ENCODE measurements at regions not wholly inside any gene's neighbourhood (a gene's known extent, or its start where the extent isn't known, plus 50 kb on each side); places are given as distances from the start of the nearest gene placed in this dataset.

DNA sequence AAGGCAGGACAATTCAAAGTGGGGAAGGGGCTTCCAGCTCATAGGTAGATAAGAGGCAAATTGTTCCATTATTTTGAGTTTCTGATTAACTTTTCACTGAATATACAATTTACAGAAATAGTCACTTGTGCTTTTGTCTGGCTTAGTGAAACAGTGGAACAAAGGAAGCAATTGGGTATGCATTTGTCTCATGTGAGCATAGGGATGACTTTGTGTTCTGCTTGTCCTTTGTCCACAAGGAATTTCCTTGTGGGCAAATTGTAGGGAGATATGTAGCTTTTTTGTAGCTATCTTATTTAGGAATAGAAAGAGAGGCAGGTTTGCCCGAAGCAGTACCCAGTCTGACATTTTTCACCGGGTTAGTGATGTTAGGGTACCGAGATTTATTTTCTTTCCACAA lies 1224.8 kb downstream of the SLITRK1 start:
- no peak overlapping the region for H2AK5ac ChIP-seq (ENCODE audit: low read depth, low read length)
- DNase-seq, result no peak
- intact Hi-C loops (cut with micrococcal nuclease), result no loop called here
- H3K9me3 ChIP-seq (ENCODE audit: control insufficient read depth, insufficient read depth, low read length), result no peaks in the 10 kb centered on the region
- no peak overlapping the region for H3K18ac ChIP-seq (ENCODE audit: low read depth, low read length)
- no peak overlapping the region for H3K56ac ChIP-seq (ENCODE audit: extremely low read depth, insufficient read depth, low read length)
- no peaks in the 10 kb centered on the region for H3K27me3 ChIP-seq (ENCODE audit: control insufficient read depth, insufficient read depth, low read length)
- H4K5ac ChIP-seq (ENCODE audit: low read depth, low read length), result no peak overlapping the region
- no peak overlapping the region for H2AK9ac ChIP-seq (replicated peaks; ENCODE audit: low read depth, low read length, poor library complexity)
- H3K4me3 ChIP-seq (ENCODE audit: insufficient read depth, low read depth, low read length), result no peak overlapping the region
- H3K27ac ChIP-seq (ENCODE audit: insufficient read depth, low read length), result no peak overlapping the region
- no peak overlapping the region for H3K14ac ChIP-seq (replicated peaks; ENCODE audit: low read depth, low read length)
- H3K36me3 ChIP-seq (ENCODE audit: control insufficient read depth, insufficient read depth, low read length), result no peaks in the 10 kb centered on the region
- H3K4me2 ChIP-seq (ENCODE audit: low read depth, low read length), result no peak overlapping the region
- no peak overlapping the region for H3K4ac ChIP-seq (ENCODE audit: low read depth, low read length)
- no peaks in the 10 kb centered on the region for H3K9me1 ChIP-seq (ENCODE audit: insufficient read depth, low read length)
- no peaks in the 10 kb centered on the region for H3K79me1 ChIP-seq (ENCODE audit: low read depth in 1 of 2, low read length in 2 of 2)
- no peak overlapping the region for H2BK20ac ChIP-seq (ENCODE audit: low read depth, low read length)
- no peak for ATAC-seq (ENCODE audit: low read depth)
- no peak overlapping the region for H2BK120ac ChIP-seq (ENCODE audit: low read depth, low read length)
- H2AFZ ChIP-seq (replicated peaks; ENCODE audit: low read length, poor library complexity), result no peak overlapping the region
- no peak overlapping the region for H4K91ac ChIP-seq (ENCODE audit: insufficient read depth, low read depth, low read length)
- TF ChIP-seq RFX5 (IDR thresholded peaks at IDR 0.05; ENCODE audit: low read depth, low read length), result no peak
- POLR2A ChIA-PET (ENCODE audit: unreplicated experiment), result no interaction called here
- H4K8ac ChIP-seq (ENCODE audit: low read depth in 2 of 2, low read length in 2 of 2), result no peak overlapping the region
- peaks cover 3% of the 10 kb centered on the region; the same call in 1 of the 2 replicates for H3K4me1 ChIP-seq (ENCODE audit: control insufficient read depth, insufficient read depth, low read length)
- BruUV-seq (replicated peaks), result no TSS peak
- H4K20me1 ChIP-seq (ENCODE audit: insufficient read depth, low read length), result no peaks in the 10 kb centered on the region
- no peak overlapping the region for H3K9ac ChIP-seq (ENCODE audit: low read depth, low read length)
- H2BK5ac ChIP-seq (ENCODE audit: low read depth, low read length, poor library complexity, severe bottlenecking), result no peak overlapping the region
- dilution Hi-C loops (cut with HindIII; ENCODE audit: low sequenced_read_pairs, unreplicated experiment), result no loop called here
- CTCF ChIA-PET, result no interaction called here
- no peak overlapping the region for H2BK15ac ChIP-seq (ENCODE audit: low read depth, low read length)
- H3K23ac ChIP-seq (ENCODE audit: low read depth, low read length), result no peak overlapping the region
- in situ Hi-C loops (cut with MboI; ENCODE audit: low sequenced_read_pairs), result no loop called here
- no CpG with 5 or more reads among the region's 3 CpGs for WGBS, 2 experiments (ENCODE audit: extremely low coverage in 2 of 2, insufficient read length in 1 of 2)

All from IMR-90 (cell line).